K562 (cell line): ENCODE measurements at regions not wholly inside any gene's neighbourhood (a gene's known extent, or its start where the extent isn't known, plus 50 kb on each side); places are given as distances from the start of the nearest gene placed in this dataset.
A peak's percentile ranks its signal among the peaks of the same experiment; 100 is the strongest.

ENCODE experiments used
- ATAC-seq: fragments of 200-7000 bp; cut with Tn5 transposase; 3 replicates; pipeline ENCODE4 v1.9.1; 2020; ENCODE audit warnings: moderate library complexity
- BruUV-seq: library from RNA; stranded (reverse); fragments of 400-500 nt; replicated peaks from 2 replicates; lab custom pipeline; 2021; lab: Mats Ljungman, UMichigan
- CTCF ChIA-PET: fragments of 300-600 bp; formaldehyde crosslinking; extraction: SDS; loops from one replicate; lab custom pipeline; 2021; ENCODE audit warnings: low intra/inter-chr PET ratio; lab: Yijun Ruan, JAX
- POLR2A ChIA-PET: fragments of 300-600, 350-650 bp; sonication (Branson Sonifier 250); formaldehyde crosslinking; extraction: SDS; loops from one replicate; lab custom pipeline; 2021; ENCODE audit warnings: antibody characterized with exemption, inconsistent platforms; lab: Yijun Ruan, JAX
- DNase-seq, 4 experiments: peaks; one replicate each; pipeline versions ENCODE4 v3.0.0 to v3.0.0-alpha.2; 2011 to 2018; ENCODE audit warnings: low spot score in 3 of 4, mixed read lengths in 3 of 4; ENCODE audit errors: extremely low read depth in 1 of 4
- FAIRE-seq: peaks from 2 replicates; lab custom pipeline; 2011; peaks lifted over from hg19 to GRCh38; lab: Jason Lieb, UNC
- H2AFZ ChIP-seq: 2 replicates; pipeline ENCODE4 v1.6.0; 2011; ENCODE audit warnings: low read depth, low read length, control low read depth, inconsistent platforms
- H3K27ac ChIP-seq: fragments of 200-600 bp; 3 replicates; pipeline ENCODE4 v1.8.0; 2011; ENCODE audit warnings: low read depth, mild to moderate bottlenecking, control low read depth, inconsistent platforms, low read length, moderate library complexity, mixed read lengths; ENCODE audit errors: extremely low read depth
- H3K27me3 ChIP-seq, 2 experiments: fragments of 300-600 bp in 1 of 2; 2 replicates in 1 of 2; 3 replicates in 1 of 2; pipeline versions ENCODE4 v1.6.0 to v1.8.0; 2011; ENCODE audit warnings: inconsistent platforms in 2 of 2, low read length in 2 of 2, mild to moderate bottlenecking in 1 of 2, mixed read lengths in 1 of 2, moderate library complexity in 1 of 2; ENCODE audit not compliant: control insufficient read depth in 2 of 2, insufficient read depth in 2 of 2
- H3K36me3 ChIP-seq: fragments of 300-600 bp; 3 replicates; pipeline ENCODE4 v1.8.0; 2011; ENCODE audit warnings: mild to moderate bottlenecking, low read length, inconsistent platforms; ENCODE audit not compliant: control insufficient read depth, insufficient read depth
- H3K4me1 ChIP-seq, 2 experiments: fragments of 200-600 bp in 1 of 2; replicated peaks in 1 of 2; 2 replicates in 1 of 2; 3 replicates in 1 of 2; pipeline versions ENCODE4 v1.5.1 to v1.8.0; 2011; ENCODE audit warnings: inconsistent platforms in 2 of 2, low read length in 2 of 2, mild to moderate bottlenecking in 1 of 2, mixed read lengths in 1 of 2, moderate library complexity in 1 of 2; ENCODE audit not compliant: control insufficient read depth in 2 of 2, insufficient read depth in 2 of 2
- H3K4me2 ChIP-seq: 2 replicates; pipeline ENCODE4 v1.6.1; 2011; ENCODE audit warnings: low read length, control low read depth, inconsistent platforms, mixed read lengths; ENCODE audit not compliant: insufficient read depth
- H3K4me3 ChIP-seq: fragments of 200-600 bp; sonication (generic), shearing (Covaris generic); 2 replicates; pipeline ENCODE4 v1.5.1; 2016; ENCODE audit warnings: control low read depth, inconsistent platforms
- H3K79me2 ChIP-seq: fragments of 200-600 bp; 3 replicates; pipeline ENCODE4 v1.8.0; 2011; ENCODE audit warnings: low read length, inconsistent platforms; ENCODE audit not compliant: control insufficient read depth, insufficient read depth
- H3K9ac ChIP-seq, 2 experiments: 2 replicates each; pipeline versions ENCODE4 v1.6.0 to v1.6.1; 2011; ENCODE audit warnings: low read depth in 2 of 2, low read length in 2 of 2, control low read depth in 1 of 2, inconsistent platforms in 1 of 2, mild to moderate bottlenecking in 1 of 2, mixed read lengths in 1 of 2; ENCODE audit not compliant: insufficient read depth in 1 of 2
- H3K9me1 ChIP-seq: one replicate; pipeline ENCODE4 v1.6.0; 2011; ENCODE audit warnings: inconsistent platforms, mild to moderate bottlenecking, low read length, moderate library complexity; ENCODE audit not compliant: control insufficient read depth, insufficient read depth
- H3K9me3 ChIP-seq: replicated peaks from 2 replicates; pipeline ENCODE4 v1.5.1; 2011; ENCODE audit warnings: low read depth, low read length, inconsistent platforms; ENCODE audit not compliant: control insufficient read depth, insufficient read depth
- H4K20me1 ChIP-seq: replicated peaks from 2 replicates; pipeline ENCODE4 v1.6.1; 2011; ENCODE audit warnings: low read length, inconsistent platforms, mixed read lengths; ENCODE audit not compliant: control insufficient read depth, insufficient read depth
- MEIS2 ChIP-seq: fragments of 450-650 bp; IDR thresholded peaks from 2 replicates; pipeline ENCODE4 v1.6.1; 2014; ENCODE audit warnings: mild to moderate bottlenecking; ENCODE audit not compliant: partially characterized antibody
- NR3C1 ChIP-seq: sonication (generic); formaldehyde crosslinking; IDR thresholded peaks from 2 replicates; pipeline ENCODE4 v1.8.1; 2022; ENCODE audit warnings: missing genetic modification reagents
- ZKSCAN1 ChIP-seq: fragments of 150-350 bp; IDR thresholded peaks from 2 replicates; pipeline ENCODE4 v1.6.1; 2016; ENCODE audit warnings: low read depth, low read length
- ZKSCAN3 ChIP-seq: fragments of 250-450 bp; sonication (Bioruptor Pico); IDR thresholded peaks from 2 replicates; pipeline ENCODE4 v1.4.0; 2020
- ZNF408 ChIP-seq: fragments of 250-450 bp; sonication (Bioruptor Pico); IDR thresholded peaks from 2 replicates; pipeline ENCODE4 v1.4.0; 2020; ENCODE audit warnings: low read depth, mild to moderate bottlenecking, moderate library complexity
- WGBS: fragments of 100-300 bp; shearing (Covaris generic); methylation state at CpG from one replicate; pipeline ENCODE4 v1.1.6; 2016; ENCODE audit warnings: low coverage, mixed read lengths; ENCODE audit not compliant: insufficient coverage; ENCODE audit errors: missing lambda C conversion rate; 5-methylcytosine and 5-hydroxymethylcytosine counted together
- in situ Hi-C: fragments of 300-500 bp; cut with MboI; formaldehyde crosslinking; loops from 4 replicates; pipeline ENCODE4 v1.15.0; 2018; ENCODE audit warnings: inconsistent platforms, mixed read lengths
- intact Hi-C: fragments of 100-400 bp; cut with micrococcal nuclease; formaldehyde crosslinking; loops from 2 replicates; pipeline ENCODE4 v1.14.2; 2022
- TF ChIP-seq, protein P1 (sequence below), 2 experiments: IDR thresholded peaks in 1 of 2; conservative IDR thresholded peaks in 1 of 2; 2 replicates each; pipeline ENCODE4 v1.6.1; 2016; ENCODE audit warnings: low read depth in 2 of 2, mild to moderate bottlenecking in 1 of 2, missing compliant biosample characterization in 1 of 2, missing genetic modification characterization in 1 of 2, moderate library complexity in 1 of 2

- in situ Hi-C loops = no loop called here
- H3K27me3 ChIP-seq = peaks cover 0 to 8% of the 10 kb centered on the region in 2 experiments; a peak in 3 of 5 replicates
- H3K36me3 ChIP-seq = no peaks in the 10 kb centered on the region
- ChIA-PET POLR2A (interaction anchor here (0.6 to 1.5 kb wide), 5 partner anchors 14 to 80 kb away, joined by 3 read pairs; no protein-coding TSS in a partner anchor), CTCF (no interaction called here)
- 34% methylated on average over 12 of the region's 12 CpGs for WGBS
- TF ChIP-seq ZKSCAN1 = peak; percentile 81
- no peak for TF ChIP-seq ZKSCAN3
- TF ChIP-seq ZNF408 = no peak
- peak; percentile 62 for TF ChIP-seq MEIS2
- TF ChIP-seq, protein P1, sequence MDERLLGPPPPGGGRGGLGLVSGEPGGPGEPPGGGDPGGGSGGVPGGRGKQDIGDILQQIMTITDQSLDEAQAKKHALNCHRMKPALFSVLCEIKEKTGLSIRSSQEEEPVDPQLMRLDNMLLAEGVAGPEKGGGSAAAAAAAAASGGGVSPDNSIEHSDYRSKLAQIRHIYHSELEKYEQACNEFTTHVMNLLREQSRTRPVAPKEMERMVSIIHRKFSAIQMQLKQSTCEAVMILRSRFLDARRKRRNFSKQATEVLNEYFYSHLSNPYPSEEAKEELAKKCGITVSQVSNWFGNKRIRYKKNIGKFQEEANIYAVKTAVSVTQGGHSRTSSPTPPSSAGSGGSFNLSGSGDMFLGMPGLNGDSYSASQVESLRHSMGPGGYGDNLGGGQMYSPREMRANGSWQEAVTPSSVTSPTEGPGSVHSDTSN (CRISPR knock-in tag; IDR thresholded peaks at IDR 0.05; ENCODE audit: low read depth) = no peak
- TF ChIP-seq, protein P1 (tag; conservative IDR thresholded peaks at IDR 0.05; ENCODE audit: low read depth) = 0 out of 2 replicates have a peak, but pooled peaks have one; percentile 33
- no peak for TF ChIP-seq NR3C1 (CRISPR knock-in tag)
- intact Hi-C loops = no loop called here
- BruUV-seq = no TSS peak
- no peak for DNase-seq
- H3K4me2 ChIP-seq = no peak overlapping the region
- H3K4me1 ChIP-seq = peaks cover 0 to 6% of the 10 kb centered on the region in 2 experiments; a peak in 1 of 5 replicates
- FAIRE-seq = peak; percentile 54
- no peak overlapping the region for H2AFZ ChIP-seq
- H3K9me1 ChIP-seq = no peaks in the 10 kb centered on the region
- no peak overlapping the region for H3K9ac ChIP-seq
- H3K79me2 ChIP-seq = no peaks in the 10 kb centered on the region
- H3K4me3 ChIP-seq = no peak overlapping the region
- ATAC-seq = peak; percentile 40
- H3K9me3 ChIP-seq = no peaks in the 10 kb centered on the region
- H4K20me1 ChIP-seq = peaks cover 6% of the 10 kb centered on the region; the same call in 1 of the 2 replicates
- H3K27ac ChIP-seq = no peak overlapping the region
These were observed 134.2 kb upstream of the IPO9 start for GRCh38 chr1:201694608-201695335.
